Ovary (tissue), 3 donors: ENCODE measurements at regions not wholly inside any gene's neighbourhood (a gene's known extent, or its start where the extent isn't known, plus 50 kb on each side); places are given as distances from the start of the nearest gene placed in this dataset.
"Not testable (repeated sequence)": the region's sequence is repeated elsewhere in the genome, so short reads cannot be mapped to it uniquely, and the experiment has no call there.

Source experiments
- CTCF ChIP-seq, 3 donors: fragments of 450-650 bp in 2 of 3; fragments of 200-600 bp in 1 of 3; IDR thresholded peaks; one replicate each; pipeline versions ENCODE4 v1.5.1 to v1.8.0; 2016 to 2022; ENCODE audit warnings: antibody characterized with exemption in 3 of 3, mild to moderate bottlenecking in 1 of 3
- POLR2A ChIP-seq: fragments of 450-650 bp; IDR thresholded peaks from one replicate; pipeline ENCODE4 v1.6.1; 2017; ENCODE audit warnings: antibody characterized with exemption, mild to moderate bottlenecking, moderate library complexity
- donor health status: DM: no; HTN: no; CAD: no.

GRCh38 chr5:164251781-164252180 lies 746.4 kb downstream of the MAT2B start:
- TF ChIP-seq CTCF (IDR thresholded peaks at IDR 0.05); POLR2A: not testable (repeated sequence)
